H1 (cell line): ENCODE measurements at regions not wholly inside any gene's neighbourhood (a gene's known extent, or its start where the extent isn't known, plus 50 kb on each side); places are given as distances from the start of the nearest gene placed in this dataset.

Source experiments
- CTCF ChIA-PET: fragments of 300-600 bp; sonication (Branson Sonifier 250); formaldehyde crosslinking; loops from one replicate; lab custom pipeline; 2021; ENCODE audit not compliant: partially characterized antibody; lab: Charles Lee
- POLR2A ChIA-PET: fragments of 300-600 bp; sonication (Branson Sonifier 250); formaldehyde crosslinking; loops from one replicate; lab custom pipeline; 2021; ENCODE audit warnings: inconsistent platforms; ENCODE audit not compliant: partially characterized antibody; lab: Charles Lee
- DNase-seq, 2 experiments: peaks; one replicate each; pipeline versions ENCODE4 v3.0.0 to v3.0.0-alpha.2; 2010 to 2022; ENCODE audit warnings: low spot score in 2 of 2, low read depth in 1 of 2, mixed read lengths in 1 of 2
- FAIRE-seq: peaks from 2 replicates; lab custom pipeline; 2011; peaks lifted over from hg19 to GRCh38; lab: Jason Lieb, UNC
- H2AFZ ChIP-seq: 2 replicates; pipeline ENCODE4 v1.8.1; 2012; ENCODE audit warnings: low read length, inconsistent platforms
- H2AK5ac ChIP-seq: 2 replicates; pipeline ENCODE4 v1.6.1; 2013; ENCODE audit warnings: low read depth, low read length
- H2BK120ac ChIP-seq: replicated peaks from 2 replicates; pipeline ENCODE3; 2013; ENCODE audit warnings: low read depth, low read length, inconsistent platforms
- H2BK12ac ChIP-seq: 2 replicates; pipeline ENCODE4 v1.6.1; 2013; ENCODE audit warnings: low read depth, low read length
- H2BK15ac ChIP-seq: 2 replicates; pipeline ENCODE4 v1.6.1; 2013; ENCODE audit warnings: low read length
- H2BK20ac ChIP-seq: 2 replicates; pipeline ENCODE4 v1.6.1; 2013; ENCODE audit warnings: low read length
- H2BK5ac ChIP-seq: 2 replicates; pipeline ENCODE4 v1.6.1; 2013; ENCODE audit warnings: low read depth, low read length
- H3K14ac ChIP-seq: 2 replicates; pipeline ENCODE4 v1.6.1; 2013; ENCODE audit warnings: inconsistent platforms; ENCODE audit not compliant: insufficient read length
- H3K18ac ChIP-seq: 2 replicates; pipeline ENCODE4 v1.6.1; 2013; ENCODE audit warnings: low read length; ENCODE audit errors: extremely low read depth
- H3K23ac ChIP-seq: 2 replicates; pipeline ENCODE4 v1.6.1; 2013; ENCODE audit warnings: inconsistent platforms; ENCODE audit not compliant: insufficient read length
- H3K23me2 ChIP-seq: 2 replicates; pipeline ENCODE4 v1.6.1; 2013; ENCODE audit warnings: low read depth, low read length
- H3K27ac ChIP-seq: 2 replicates; pipeline ENCODE4 v1.6.1; 2011; ENCODE audit warnings: low read depth, low read length, inconsistent platforms
- H3K27me3 ChIP-seq, 4 experiments: replicated peaks in 1 of 4; 1 replicate in 1 of 4; 2 replicates in 3 of 4; pipeline versions ENCODE4 v1.6.1 to v1.8.1; 2011 to 2013; ENCODE audit warnings: low read length in 3 of 4, mild to moderate bottlenecking in 3 of 4, inconsistent platforms in 2 of 4, mixed read lengths in 2 of 4, moderate library complexity in 1 of 4; ENCODE audit not compliant: control insufficient read depth in 3 of 4, insufficient read depth in 3 of 4; ENCODE audit errors: extremely low read depth in 1 of 4
- H3K36me3 ChIP-seq, 4 experiments: 2 replicates each; pipeline versions ENCODE4 v1.6.1 to v1.8.1; 2011 to 2013; ENCODE audit warnings: mild to moderate bottlenecking in 4 of 4, low read length in 3 of 4, moderate library complexity in 2 of 4, control low read depth in 1 of 4, inconsistent platforms in 1 of 4; ENCODE audit not compliant: insufficient read depth in 4 of 4, control insufficient read depth in 2 of 4
- H3K4ac ChIP-seq: replicated peaks from 2 replicates; pipeline ENCODE3; 2013; ENCODE audit warnings: low read length, low read depth, mixed read lengths, inconsistent platforms; ENCODE audit not compliant: insufficient read length
- H3K4me1 ChIP-seq, 4 experiments: replicated peaks in 1 of 4; 1 replicate in 1 of 4; 2 replicates in 3 of 4; pipeline versions ENCODE4 v1.6.1 to v1.8.1; 2011 to 2013; ENCODE audit warnings: low read length in 3 of 4, inconsistent platforms in 2 of 4, mixed read lengths in 1 of 4; ENCODE audit not compliant: insufficient read depth in 4 of 4, control insufficient read depth in 3 of 4
- H3K4me2 ChIP-seq, 2 experiments: 2 replicates each; pipeline versions ENCODE4 v1.6.1 to v1.8.1; 2011 to 2013; ENCODE audit warnings: low read depth in 2 of 2, low read length in 2 of 2, control low read depth in 1 of 2, inconsistent platforms in 1 of 2, mild to moderate bottlenecking in 1 of 2; ENCODE audit not compliant: insufficient read depth in 1 of 2
- H3K4me3 ChIP-seq, 4 experiments: fragments of 200-600, 300-600 bp in 1 of 4; sonication (generic), shearing (Covaris generic), sonication (Bioruptor Twin) in 1 of 4; 2 replicates each; pipeline versions ENCODE4 v1.5.1 to v1.8.1; 2011 to 2016; ENCODE audit warnings: low read length in 4 of 4, low read depth in 3 of 4, control low read depth in 2 of 4, inconsistent platforms in 2 of 4, mild to moderate bottlenecking in 2 of 4, mixed read lengths in 1 of 4, moderate library complexity in 1 of 4; ENCODE audit not compliant: insufficient read depth in 2 of 4; ENCODE audit errors: extremely low read depth in 1 of 4
- H3K56ac ChIP-seq: replicated peaks from 2 replicates; pipeline ENCODE3; 2013; ENCODE audit warnings: low read depth, mild to moderate bottlenecking, mixed read lengths, low read length, inconsistent platforms; ENCODE audit not compliant: insufficient read length
- H3K79me1 ChIP-seq: 2 replicates; pipeline ENCODE4 v1.6.1; 2013; ENCODE audit warnings: low read depth, low read length, control low read depth
- H3K79me2 ChIP-seq, 2 experiments: 2 replicates each; pipeline versions ENCODE4 v1.6.1 to v1.8.1; 2012 to 2013; ENCODE audit warnings: low read length in 2 of 2, mild to moderate bottlenecking in 2 of 2, inconsistent platforms in 1 of 2; ENCODE audit not compliant: insufficient read depth in 2 of 2, control insufficient read depth in 1 of 2
- H3K9ac ChIP-seq, 4 experiments: replicated peaks in 1 of 4; 1 replicate in 1 of 4; 2 replicates in 3 of 4; pipeline versions ENCODE4 v1.6.1 to v1.8.1; 2011 to 2013; ENCODE audit warnings: low read depth in 3 of 4, low read length in 3 of 4, control low read depth in 2 of 4, mild to moderate bottlenecking in 2 of 4, moderate library complexity in 2 of 4, inconsistent platforms in 1 of 4; ENCODE audit errors: extremely low read depth in 1 of 4
- H3K9me3 ChIP-seq, 2 experiments: 2 replicates each; pipeline versions ENCODE4 v1.6.1 to v1.8.1; 2012 to 2013; ENCODE audit warnings: mild to moderate bottlenecking in 2 of 2, moderate library complexity in 2 of 2, control low read depth in 1 of 2, inconsistent platforms in 1 of 2, low read depth in 1 of 2, low read length in 1 of 2, mixed read lengths in 1 of 2; ENCODE audit not compliant: insufficient read depth in 2 of 2
- H4K20me1 ChIP-seq, 2 experiments: replicated peaks in 1 of 2; 2 replicates each; pipeline versions ENCODE3 to v1.8.1; 2011 to 2013; ENCODE audit warnings: inconsistent platforms in 2 of 2, low read length in 2 of 2, mild to moderate bottlenecking in 1 of 2; ENCODE audit not compliant: insufficient read depth in 2 of 2, control insufficient read depth in 1 of 2
- H4K5ac ChIP-seq: 2 replicates; pipeline ENCODE4 v1.6.1; 2013; ENCODE audit warnings: low read length, low read depth, mixed read lengths, inconsistent platforms; ENCODE audit not compliant: insufficient read length
- H4K8ac ChIP-seq: 2 replicates; pipeline ENCODE4 v1.8.0; 2013; ENCODE audit warnings: mild to moderate bottlenecking, moderate library complexity, low read length, inconsistent platforms; ENCODE audit not compliant: insufficient read depth; ENCODE audit errors: extremely low read depth
- H4K91ac ChIP-seq: replicated peaks from 2 replicates; pipeline ENCODE3; 2013; ENCODE audit warnings: low read length, mixed read lengths, inconsistent platforms; ENCODE audit not compliant: insufficient read length
- ASH2L ChIP-seq: fragments of 200-600, 300-600 bp; sonication (generic); IDR thresholded peaks from one replicate; pipeline ENCODE4 v1.7.1; 2017; ENCODE audit warnings: low read length
- BACH1 ChIP-seq: IDR thresholded peaks from 2 replicates; pipeline ENCODE4 v1.6.1; 2012; ENCODE audit warnings: low read length, improper control_type of control experiment
- CEBPB ChIP-seq: IDR thresholded peaks from 2 replicates; pipeline ENCODE4 v1.6.1; 2012; ENCODE audit warnings: low read depth, low read length
- CHD1 ChIP-seq: IDR thresholded peaks from 2 replicates; pipeline ENCODE4 v1.6.1; 2012; ENCODE audit warnings: low read depth, low read length, improper control_type of control experiment
- CTBP2 ChIP-seq: IDR thresholded peaks from 2 replicates; pipeline ENCODE4 v1.7.0; 2011; ENCODE audit warnings: borderline replicate concordance, mild to moderate bottlenecking, moderate library complexity, mixed read lengths, low read length; ENCODE audit not compliant: insufficient read depth, insufficient read length
- EGR1 ChIP-seq: IDR thresholded peaks from 2 replicates; pipeline ENCODE4 v1.6.1; 2011; ENCODE audit warnings: low read depth, low read length, borderline replicate concordance
- GTF2F1 ChIP-seq: IDR thresholded peaks from 2 replicates; pipeline ENCODE4 v1.6.1; 2012; ENCODE audit warnings: low read depth, low read length, improper control_type of control experiment, borderline replicate concordance
- MAFK ChIP-seq: IDR thresholded peaks from 2 replicates; pipeline ENCODE4 v1.6.1; 2012; ENCODE audit warnings: low read depth, mild to moderate bottlenecking, improper control_type of control experiment, low read length
- MAX ChIP-seq: IDR thresholded peaks from 2 replicates; pipeline ENCODE4 v1.6.1; 2012; ENCODE audit warnings: inconsistent platforms
- NRF1 ChIP-seq: IDR thresholded peaks from 2 replicates; pipeline ENCODE4 v1.6.1; 2011; ENCODE audit warnings: mild to moderate bottlenecking, low read depth, low read length, improper control_type of control experiment
- POU5F1 ChIP-seq: IDR thresholded peaks from 2 replicates; pipeline ENCODE4 v1.6.1; 2011; ENCODE audit warnings: low read depth, mild to moderate bottlenecking, low read length, moderate library complexity
- TBP ChIP-seq: IDR thresholded peaks from 2 replicates; pipeline ENCODE4 v1.6.1; 2011; ENCODE audit warnings: low read depth, low read length, improper control_type of control experiment
- TEAD4 ChIP-seq: IDR thresholded peaks from 2 replicates; pipeline ENCODE4 v1.6.1; 2012; ENCODE audit warnings: low read depth, low read length, inconsistent platforms, mixed read lengths
- USF2 ChIP-seq: IDR thresholded peaks from 2 replicates; pipeline ENCODE4 v1.6.1; 2011; ENCODE audit warnings: low read length, improper control_type of control experiment
- WGBS, 2 experiments: shearing (Covaris generic) in 1 of 2; methylation state at CpG; one replicate each; pipeline versions ENCODE4 v1.1.6 to v1.1.7; 2013 to 2015; ENCODE audit warnings: low lambda C conversion rate in 2 of 2, mixed read lengths in 2 of 2, inconsistent platforms in 1 of 2, low coverage in 1 of 2, missing lambda C conversion rate in 1 of 2; ENCODE audit not compliant: insufficient replicate concordance in 2 of 2, insufficient coverage in 1 of 2, insufficient read length in 1 of 2; ENCODE audit errors: extremely low coverage in 1 of 2, missing lambda C conversion rate in 1 of 2; 5-methylcytosine and 5-hydroxymethylcytosine counted together
- TF ChIP-seq, protein P1 (sequence below): IDR thresholded peaks from 2 replicates; pipeline ENCODE4 v1.6.1; 2012; ENCODE audit warnings: inconsistent platforms

- Histone ChIP-seq H3K9ac (no peak overlapping the region), H3K36me3 (no peaks in the 10 kb centered on the region), H3K18ac (no peak overlapping the region), H2BK120ac (no peak overlapping the region), H4K91ac (no peak overlapping the region), H2AK5ac (no peak overlapping the region), H2BK15ac (no peak overlapping the region), H2BK5ac (no peak overlapping the region), H3K4me2 (no peak overlapping the region), H3K56ac (no peak overlapping the region), H4K8ac (no peak overlapping the region), H3K27me3 (no peaks in the 10 kb centered on the region), H4K5ac (no peak overlapping the region), H3K4me3 (no peak overlapping the region), H3K4me1 (no peaks in the 10 kb centered on the region), H4K20me1 (no peaks in the 10 kb centered on the region), H3K23ac (no peak overlapping the region), H2BK12ac (no peak overlapping the region), H3K79me1 (no peaks in the 10 kb centered on the region), H3K4ac (no peak overlapping the region), H3K9me3 (no peaks in the 10 kb centered on the region), H3K14ac (no peak overlapping the region), H3K23me2 (no peaks in the 10 kb centered on the region), H2AFZ (no peak overlapping the region), H2BK20ac (no peak overlapping the region), H3K27ac (no peak overlapping the region), H3K79me2 (no peaks in the 10 kb centered on the region)
- FAIRE-seq (no peak), DNase-seq (no peak)
- ChIA-PET POLR2A (no interaction called here), CTCF (no interaction called here)
- WGBS, 2 experiments: 86% methylated on average over 6 of the region's 6 CpGs; no CpG with 5 or more reads in 1 of the 2 experiments
- no peak for TF ChIP-seq GTF2F1
- no peak for TF ChIP-seq ASH2L
- TF ChIP-seq, protein P1, sequence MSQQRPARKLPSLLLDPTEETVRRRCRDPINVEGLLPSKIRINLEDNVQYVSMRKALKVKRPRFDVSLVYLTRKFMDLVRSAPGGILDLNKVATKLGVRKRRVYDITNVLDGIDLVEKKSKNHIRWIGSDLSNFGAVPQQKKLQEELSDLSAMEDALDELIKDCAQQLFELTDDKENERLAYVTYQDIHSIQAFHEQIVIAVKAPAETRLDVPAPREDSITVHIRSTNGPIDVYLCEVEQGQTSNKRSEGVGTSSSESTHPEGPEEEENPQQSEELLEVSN: no peak
- no peak for TF ChIP-seq BACH1
- no peak for TF ChIP-seq NRF1
- TF ChIP-seq TBP: no peak
- no peak for TF ChIP-seq TEAD4
- TF ChIP-seq CEBPB: no peak
- TF ChIP-seq USF2: no peak
- no peak for TF ChIP-seq EGR1
- TF ChIP-seq CHD1: no peak
- TF ChIP-seq POU5F1: no peak
- no peak for TF ChIP-seq MAX
- no peak for TF ChIP-seq MAFK
- no peak for TF ChIP-seq CTBP2
Measured at GRCh38 chr2:145524303-145524702, 1004.4 kb upstream of the ZEB2 start.
